ENCODE measurements at regions not wholly inside any gene's neighbourhood (a gene's known extent, or its start where the extent isn't known, plus 50 kb on each side); places are given as distances from the start of the nearest gene placed in this dataset.
"Not testable (repeated sequence)": the region's sequence is repeated elsewhere in the genome, so short reads cannot be mapped to it uniquely, and the experiment has no call there.

- H3K27ac ChIP-seq (ENCODE audit: insufficient read depth in 1 of 2, low read depth in 1 of 2, low read length in 2 of 2, poor library complexity in 1 of 2, severe bottlenecking in 2 of 2) = no peak overlapping the region
- no peak overlapping the region for H3K4me3 ChIP-seq (ENCODE audit: control insufficient read depth in 1 of 7, extremely low read depth in 1 of 7, insufficient read depth in 4 of 7, low read depth in 2 of 7, low read length in 6 of 7)
- POLR2A ChIA-PET = no interaction called here
- H3K4me1 ChIP-seq (ENCODE audit: control extremely low read depth in 1 of 4, control insufficient read depth in 4 of 4, insufficient read depth in 4 of 4, low read length in 3 of 4) = no peaks in the 10 kb centered on the region
- H3K9me3 ChIP-seq (ENCODE audit: control extremely low read depth in 1 of 5, control insufficient read depth in 4 of 5, insufficient read depth in 2 of 5, low read depth in 1 of 5, low read length in 4 of 5) = no peaks in the 10 kb centered on the region
- no peaks in the 10 kb centered on the region for H3K27me3 ChIP-seq (replicated peaks in 2 of 5; ENCODE audit: control insufficient read depth in 4 of 5, insufficient read depth in 5 of 5, low read length in 4 of 5)
- CTCF ChIA-PET = interaction anchor here (0.9 kb wide), 1 partner anchor 849 kb away, joined by 3 read pairs; no protein-coding TSS in a partner anchor
- DNase-seq = no peak
- no peaks in the 10 kb centered on the region for H3K36me3 ChIP-seq (ENCODE audit: control insufficient read depth in 4 of 4, insufficient read depth in 4 of 4, low read length in 3 of 4)
Observed at GRCh38 chr4:156116991-156117390, 163.3 kb upstream of the CTSO start.

GRCh38 chr4:156113138-156113765 is 159.6 kb upstream of the CTSO start:
- Histone ChIP-seq H3K36me3 (ENCODE audit: control insufficient read depth in 4 of 4, insufficient read depth in 4 of 4, low read length in 3 of 4) (no peaks in the 10 kb centered on the region), H3K27me3 (replicated peaks in 2 of 5; ENCODE audit: control insufficient read depth in 4 of 5, insufficient read depth in 5 of 5, low read length in 4 of 5) (peaks cover 0 to 3% (median 0%) of the 10 kb centered on the region in 5 experiments), H3K4me3 (ENCODE audit: control insufficient read depth in 1 of 7, extremely low read depth in 1 of 7, insufficient read depth in 4 of 7, low read depth in 2 of 7, low read length in 6 of 7) (no peak overlapping the region), H3K4me1 (ENCODE audit: control extremely low read depth in 1 of 4, control insufficient read depth in 4 of 4, insufficient read depth in 4 of 4, low read length in 3 of 4) (no peaks in the 10 kb centered on the region), H3K9me3 (ENCODE audit: control extremely low read depth in 1 of 5, control insufficient read depth in 4 of 5, insufficient read depth in 2 of 5, low read depth in 1 of 5, low read length in 4 of 5) (peaks cover 0 to 1% (median 0%) of the 10 kb centered on the region in 5 experiments), H3K27ac (ENCODE audit: insufficient read depth in 1 of 2, low read depth in 1 of 2, low read length in 2 of 2, poor library complexity in 1 of 2, severe bottlenecking in 2 of 2) (no peak overlapping the region)
- ChIA-PET POLR2A (interaction anchor here (1.2 kb wide), 1 partner anchor 370 kb away, joined by 3 read pairs; no protein-coding TSS in a partner anchor), CTCF (interaction anchor here (0.7 to 1.5 kb wide), 2 partner anchors 27 to 867 kb away, joined by 3 read pairs; no protein-coding TSS in a partner anchor)
- DNase-seq = peak in 2 of 3 donors; percentile 7 to 23
- no CpG with 5 or more reads among the region's 1 CpG for whole genome bisulfite sequencing (ENCODE audit: insufficient coverage)

GRCh38 chr4:156111686-156112085 is 158.0 kb upstream of the CTSO start:
- DNase-seq = no peak
- WGBS (ENCODE audit: insufficient coverage) = 100% methylated on average over 1 of the region's 5 CpGs
- H3K27me3 ChIP-seq (replicated peaks in 2 of 5; ENCODE audit: control insufficient read depth in 4 of 5, insufficient read depth in 5 of 5, low read length in 4 of 5) = peaks cover 0 to 3% (median 0%) of the 10 kb centered on the region in 5 experiments
- peaks cover 0 to 1% (median 0%) of the 10 kb centered on the region in 5 experiments for H3K9me3 ChIP-seq (ENCODE audit: control extremely low read depth in 1 of 5, control insufficient read depth in 4 of 5, insufficient read depth in 2 of 5, low read depth in 1 of 5, low read length in 4 of 5)
- no peaks in the 10 kb centered on the region for H3K36me3 ChIP-seq (ENCODE audit: control insufficient read depth in 4 of 4, insufficient read depth in 4 of 4, low read length in 3 of 4)
- CTCF ChIA-PET = no interaction called here
- POLR2A ChIA-PET = no interaction called here
- no peaks in the 10 kb centered on the region for H3K4me1 ChIP-seq (ENCODE audit: control extremely low read depth in 1 of 4, control insufficient read depth in 4 of 4, insufficient read depth in 4 of 4, low read length in 3 of 4)
- H3K27ac ChIP-seq (ENCODE audit: insufficient read depth in 1 of 2, low read depth in 1 of 2, low read length in 2 of 2, poor library complexity in 1 of 2, severe bottlenecking in 2 of 2) = no peak overlapping the region
- no peak overlapping the region for H3K4me3 ChIP-seq (ENCODE audit: control insufficient read depth in 1 of 7, extremely low read depth in 1 of 7, insufficient read depth in 4 of 7, low read depth in 2 of 7, low read length in 6 of 7)

- 71% methylated on average over 9 of the region's 11 CpGs for WGBS (ENCODE audit: insufficient coverage)
- Histone ChIP-seq H3K27ac (ENCODE audit: insufficient read depth in 1 of 2, low read depth in 1 of 2, low read length in 2 of 2, poor library complexity in 1 of 2, severe bottlenecking in 2 of 2) (no peak overlapping the region), H3K36me3 (ENCODE audit: control insufficient read depth in 4 of 4, insufficient read depth in 4 of 4, low read length in 3 of 4) (no peaks in the 10 kb centered on the region), H3K9me3 (ENCODE audit: control extremely low read depth in 1 of 5, control insufficient read depth in 4 of 5, insufficient read depth in 2 of 5, low read depth in 1 of 5, low read length in 4 of 5) (peaks cover 0 to 1% (median 0%) of the 10 kb centered on the region in 5 experiments), H3K27me3 (replicated peaks in 2 of 5; ENCODE audit: control insufficient read depth in 4 of 5, insufficient read depth in 5 of 5, low read length in 4 of 5) (peaks cover 0 to 3% (median 0%) of the 10 kb centered on the region in 5 experiments), H3K4me3 (ENCODE audit: control insufficient read depth in 1 of 7, extremely low read depth in 1 of 7, insufficient read depth in 4 of 7, low read depth in 2 of 7, low read length in 6 of 7) (no peak overlapping the region), H3K4me1 (ENCODE audit: control extremely low read depth in 1 of 4, control insufficient read depth in 4 of 4, insufficient read depth in 4 of 4, low read length in 3 of 4) (no peaks in the 10 kb centered on the region)
- ChIA-PET POLR2A (no interaction called here), CTCF (no interaction called here)
- DNase-seq = peak in 2 of 3 donors; percentile 13 to 16
Observed at GRCh38 chr4:156109943-156110900, 156.6 kb upstream of the CTSO start.

- H3K36me3 ChIP-seq (ENCODE audit: control insufficient read depth in 4 of 4, insufficient read depth in 4 of 4, low read length in 3 of 4); POLR2A ChIA-PET; H3K27me3 ChIP-seq (replicated peaks in 2 of 5; ENCODE audit: control insufficient read depth in 4 of 5, insufficient read depth in 5 of 5, low read length in 4 of 5); H3K9me3 ChIP-seq (ENCODE audit: control extremely low read depth in 1 of 5, control insufficient read depth in 4 of 5, insufficient read depth in 2 of 5, low read depth in 1 of 5, low read length in 4 of 5); H3K27ac ChIP-seq (ENCODE audit: insufficient read depth in 1 of 2, low read depth in 1 of 2, low read length in 2 of 2, poor library complexity in 1 of 2, severe bottlenecking in 2 of 2); H3K4me3 ChIP-seq (ENCODE audit: control insufficient read depth in 1 of 7, extremely low read depth in 1 of 7, insufficient read depth in 4 of 7, low read depth in 2 of 7, low read length in 6 of 7); H3K4me1 ChIP-seq (ENCODE audit: control extremely low read depth in 1 of 4, control insufficient read depth in 4 of 4, insufficient read depth in 4 of 4, low read length in 3 of 4); DNase-seq; CTCF ChIA-PET: not testable (repeated sequence)
- WGBS (ENCODE audit: insufficient coverage) = no CpG with 5 or more reads among the region's 1 CpG
Observed at GRCh38 chr4:156109087-156109486, 155.4 kb upstream of the CTSO start.

GRCh38 chr4:156103311-156103710 is 149.6 kb upstream of the CTSO start:
- CTCF ChIA-PET = no interaction called here
- no peaks in the 10 kb centered on the region for H3K4me1 ChIP-seq (ENCODE audit: control extremely low read depth in 1 of 4, control insufficient read depth in 4 of 4, insufficient read depth in 4 of 4, low read length in 3 of 4)
- no CpG with 5 or more reads among the region's 1 CpG for WGBS (ENCODE audit: insufficient coverage)
- no peak for DNase-seq
- no peak overlapping the region for H3K27ac ChIP-seq (ENCODE audit: insufficient read depth in 1 of 2, low read depth in 1 of 2, low read length in 2 of 2, poor library complexity in 1 of 2, severe bottlenecking in 2 of 2)
- POLR2A ChIA-PET = no interaction called here
- H3K36me3 ChIP-seq (ENCODE audit: control insufficient read depth in 4 of 4, insufficient read depth in 4 of 4, low read length in 3 of 4) = no peaks in the 10 kb centered on the region
- peaks cover 0 to 14% (median 4%) of the 10 kb centered on the region in 5 experiments for H3K27me3 ChIP-seq (replicated peaks in 2 of 5; ENCODE audit: control insufficient read depth in 4 of 5, insufficient read depth in 5 of 5, low read length in 4 of 5)
- no peaks in the 10 kb centered on the region for H3K9me3 ChIP-seq (ENCODE audit: control extremely low read depth in 1 of 5, control insufficient read depth in 4 of 5, insufficient read depth in 2 of 5, low read depth in 1 of 5, low read length in 4 of 5)
- no peak overlapping the region for H3K4me3 ChIP-seq (ENCODE audit: control insufficient read depth in 1 of 7, extremely low read depth in 1 of 7, insufficient read depth in 4 of 7, low read depth in 2 of 7, low read length in 6 of 7)

- H3K4me3 ChIP-seq (ENCODE audit: control insufficient read depth in 1 of 7, extremely low read depth in 1 of 7, insufficient read depth in 4 of 7, low read depth in 2 of 7, low read length in 6 of 7) = no peak overlapping the region
- H3K9me3 ChIP-seq (ENCODE audit: control extremely low read depth in 1 of 5, control insufficient read depth in 4 of 5, insufficient read depth in 2 of 5, low read depth in 1 of 5, low read length in 4 of 5) = no peaks in the 10 kb centered on the region
- no peaks in the 10 kb centered on the region for H3K36me3 ChIP-seq (ENCODE audit: control insufficient read depth in 4 of 4, insufficient read depth in 4 of 4, low read length in 3 of 4)
- no peak for DNase-seq
- H3K27ac ChIP-seq (ENCODE audit: insufficient read depth in 1 of 2, low read depth in 1 of 2, low read length in 2 of 2, poor library complexity in 1 of 2, severe bottlenecking in 2 of 2) = no peak overlapping the region
- H3K27me3 ChIP-seq (replicated peaks in 2 of 5; ENCODE audit: control insufficient read depth in 4 of 5, insufficient read depth in 5 of 5, low read length in 4 of 5) = peaks cover 0 to 14% (median 4%) of the 10 kb centered on the region in 5 experiments
- no peaks in the 10 kb centered on the region for H3K4me1 ChIP-seq (ENCODE audit: control extremely low read depth in 1 of 4, control insufficient read depth in 4 of 4, insufficient read depth in 4 of 4, low read length in 3 of 4)
- ChIA-PET POLR2A (no interaction called here), CTCF (no interaction called here)
Observed at GRCh38 chr4:156102411-156102810, 148.7 kb upstream of the CTSO start.
